ENCODE measurements at regions not wholly inside any gene's neighbourhood (a gene's known extent, or its start where the extent isn't known, plus 50 kb on each side); places are given as distances from the start of the nearest gene placed in this dataset.

- no peak for DNase-seq (ENCODE audit: low spot score)
These were observed 69.8 kb downstream of the CD83 start for GRCh38 chr6:14187406-14187805.

GRCh38 chr6:14189074-14189473 lies 71.5 kb downstream of the CD83 start:
- no peak for DNase-seq (ENCODE audit: low spot score)

DNA sequence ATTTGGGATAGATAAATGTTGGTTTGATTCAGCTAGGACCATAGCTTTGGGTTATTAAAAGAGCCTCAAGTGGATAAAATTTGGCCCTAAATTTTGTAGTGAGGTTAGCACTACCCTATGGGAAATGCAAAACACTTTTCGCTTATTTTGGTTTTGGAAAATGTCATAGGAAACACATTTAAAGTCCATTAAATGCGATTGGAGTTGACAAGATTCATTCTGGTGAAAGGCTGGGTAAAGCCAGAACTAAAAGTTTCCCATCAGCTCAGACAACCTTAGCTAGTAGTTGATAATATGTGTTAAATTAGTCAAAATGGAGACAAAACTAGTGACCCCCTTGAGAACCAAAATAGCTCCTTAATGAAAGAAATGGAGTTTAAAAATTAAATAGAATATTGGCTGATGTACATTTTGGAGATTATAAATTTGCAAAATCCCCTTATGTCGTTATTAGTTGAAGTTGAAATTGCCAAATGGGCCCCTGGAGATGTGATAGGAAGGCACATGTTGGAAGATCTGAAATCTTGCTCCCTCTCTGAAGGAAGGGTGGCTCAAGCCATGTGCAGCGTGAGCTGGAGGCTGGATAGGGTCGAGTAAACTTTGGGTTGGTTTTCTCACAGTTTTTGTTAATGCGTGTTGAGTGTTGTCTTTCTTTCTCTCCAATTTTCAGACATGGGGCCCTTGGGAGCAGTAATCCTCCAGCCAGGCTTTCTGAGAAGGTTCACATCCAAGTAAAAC lies 72.8 kb downstream of the CD83 start:
- no peak for DNase-seq (ENCODE audit: low spot score)

DNA sequence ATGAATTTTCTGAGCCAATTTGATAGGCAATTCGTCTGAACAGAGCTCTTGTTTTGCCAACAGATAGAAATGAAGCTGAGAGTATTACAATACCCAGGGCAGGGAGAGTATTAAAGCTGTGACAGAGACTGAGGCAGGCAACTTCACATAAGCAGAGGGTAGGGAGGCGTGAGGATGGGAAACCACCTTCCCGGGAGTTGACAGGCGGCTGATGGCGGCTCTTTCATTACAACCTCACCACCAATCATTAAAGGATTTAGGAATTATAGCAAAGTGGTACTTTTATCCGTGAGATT lies 73.3 kb downstream of the CD83 start:
- no peak for DNase-seq (ENCODE audit: low spot score)

DNA sequence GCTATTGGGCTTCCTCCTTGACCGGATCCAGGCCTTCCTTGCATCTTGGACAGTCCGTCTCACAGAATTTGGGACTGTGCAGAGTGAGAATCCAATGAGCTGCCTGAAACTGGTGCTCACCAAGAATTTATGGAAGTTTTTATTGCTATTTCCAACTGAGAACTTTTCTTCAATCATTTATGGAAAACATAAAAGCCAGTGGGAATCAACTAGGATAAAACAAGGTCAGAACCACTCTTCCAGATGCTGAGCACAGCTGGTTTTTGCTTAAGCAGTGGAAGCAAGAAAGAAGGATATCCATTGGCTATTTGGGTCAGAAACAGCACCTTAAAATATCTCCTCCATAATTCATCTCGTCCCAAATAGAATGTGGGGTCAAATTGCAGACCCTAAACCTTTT lies 74.2 kb downstream of the CD83 start:
- no peak for DNase-seq (ENCODE audit: low spot score)

DNA sequence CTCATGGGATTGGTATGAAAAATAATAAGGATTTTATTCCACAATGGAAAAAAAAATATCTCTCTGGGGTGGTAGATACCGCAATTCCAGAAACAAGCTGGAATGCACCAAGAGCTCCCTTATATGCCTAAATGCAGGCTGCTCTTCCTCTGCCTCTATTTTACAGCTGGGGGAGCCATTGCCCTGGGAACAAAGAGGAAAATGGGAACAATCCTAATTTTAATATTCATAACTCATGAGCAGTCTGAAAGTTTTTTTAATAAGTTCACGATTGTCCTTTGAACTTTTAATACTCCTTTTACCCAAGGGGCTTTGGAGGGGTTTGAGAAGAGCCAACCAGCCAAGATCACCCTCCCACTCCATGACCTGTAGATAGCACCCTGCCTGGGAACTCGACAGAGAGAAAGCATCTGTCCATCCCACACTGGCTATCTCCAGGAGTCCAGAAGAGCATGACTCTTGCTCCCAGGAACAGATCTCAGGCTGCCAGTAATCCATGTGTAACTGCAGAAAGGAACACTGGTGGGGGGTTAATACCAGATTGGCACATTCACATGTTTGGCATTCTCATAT lies 74.7 kb downstream of the CD83 start:
- DNase-seq (ENCODE audit: low spot score): no peak

DNA sequence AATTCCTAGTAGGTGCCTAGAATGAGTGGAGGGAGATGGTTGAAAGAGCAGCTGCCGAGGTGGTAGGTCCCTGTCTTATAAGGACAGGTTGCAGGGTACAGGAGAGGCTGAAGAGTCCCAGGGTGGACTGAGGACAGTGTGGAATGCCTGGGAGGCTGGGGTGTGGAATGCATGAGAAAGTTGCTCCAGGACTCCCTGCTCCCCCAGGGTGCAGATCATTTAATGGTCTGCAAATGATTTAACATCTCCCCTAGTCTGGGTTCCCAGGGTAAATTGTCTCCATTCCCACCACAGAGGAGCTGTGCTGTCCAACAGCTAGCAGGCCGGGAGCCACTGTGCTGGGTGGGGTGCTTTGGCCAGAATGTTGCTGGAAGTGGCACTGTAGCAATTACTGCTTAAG lies 76.0 kb downstream of the CD83 start:
- no peak for DNase-seq (ENCODE audit: low spot score)

- no peak for DNase-seq (ENCODE audit: low spot score)
These were observed 76.9 kb downstream of the CD83 start for GRCh38 chr6:14194483-14194882.

GRCh38 chr6:14194976-14195375 lies 77.4 kb downstream of the CD83 start:
- no peak for DNase-seq (ENCODE audit: low spot score)

- no peak for DNase-seq (ENCODE audit: low spot score)
These were observed 78.5 kb downstream of the CD83 start for GRCh38 chr6:14196026-14196425.

DNA sequence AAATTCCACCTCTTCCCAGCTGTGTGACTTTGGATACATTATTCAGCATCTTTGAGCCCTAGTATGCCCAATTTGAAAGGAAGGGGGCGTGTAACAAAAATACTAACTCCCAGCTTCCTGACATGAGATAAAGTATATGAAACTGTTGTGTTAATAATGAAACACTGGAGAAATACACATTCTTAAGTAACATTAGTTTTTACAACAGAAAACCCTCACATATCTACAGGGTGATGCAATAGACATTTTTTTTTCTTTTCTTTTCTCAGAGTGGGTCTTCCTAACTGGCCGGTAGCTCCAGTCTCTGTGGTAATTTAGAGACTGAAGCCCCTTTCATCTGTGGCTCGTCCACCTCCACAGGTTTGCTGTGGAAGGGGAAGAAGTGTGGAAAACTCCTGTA lies 79.5 kb downstream of the CD83 start:
- no peak for DNase-seq (ENCODE audit: low spot score)

DNA sequence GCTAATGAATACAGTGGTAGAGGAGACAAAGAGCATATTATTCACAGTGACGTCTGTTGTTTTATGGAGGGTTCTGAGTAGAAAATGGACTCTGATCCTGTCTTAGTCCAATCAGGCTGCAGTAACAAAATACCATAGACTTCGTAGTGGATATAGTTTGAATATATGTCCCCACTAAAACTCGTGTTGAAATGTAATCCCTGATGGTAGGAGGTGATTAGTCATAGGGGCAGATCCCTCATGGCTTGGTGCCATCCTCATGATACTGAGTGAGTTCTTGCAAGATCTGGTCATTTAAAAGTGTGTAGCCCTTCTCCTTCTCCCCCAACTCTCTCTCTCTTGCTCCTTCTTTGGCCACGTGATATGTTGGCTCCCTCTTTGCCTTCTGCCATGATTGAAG lies 82.5 kb downstream of the CD83 start:
- DNase-seq (ENCODE audit: low spot score): peak; percentile 4

DNA sequence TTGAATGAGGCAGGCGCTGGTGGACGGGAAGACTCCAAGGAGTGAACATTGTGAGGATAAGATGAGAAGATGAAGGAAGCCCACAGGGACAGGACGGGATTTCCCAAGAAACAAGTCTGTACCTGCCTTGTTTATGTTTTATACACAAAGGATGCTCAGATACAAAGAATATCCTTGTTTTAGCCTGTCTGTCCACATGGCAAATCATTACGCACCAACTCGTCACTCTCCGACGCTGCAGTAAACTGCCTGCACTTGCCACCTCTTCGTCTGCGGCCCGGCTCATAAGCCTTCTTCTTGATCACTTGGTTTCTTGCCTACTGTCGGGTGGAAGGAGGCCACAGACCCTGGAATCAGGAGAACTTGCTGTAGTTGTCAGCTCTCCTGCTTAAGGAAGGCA lies 85.4 kb downstream of the CD83 start:
- DNase-seq (ENCODE audit: low spot score): no peak

- no peak for DNase-seq (ENCODE audit: low spot score)
These were observed 88.8 kb downstream of the CD83 start for GRCh38 chr6:14206391-14206790.

DNA sequence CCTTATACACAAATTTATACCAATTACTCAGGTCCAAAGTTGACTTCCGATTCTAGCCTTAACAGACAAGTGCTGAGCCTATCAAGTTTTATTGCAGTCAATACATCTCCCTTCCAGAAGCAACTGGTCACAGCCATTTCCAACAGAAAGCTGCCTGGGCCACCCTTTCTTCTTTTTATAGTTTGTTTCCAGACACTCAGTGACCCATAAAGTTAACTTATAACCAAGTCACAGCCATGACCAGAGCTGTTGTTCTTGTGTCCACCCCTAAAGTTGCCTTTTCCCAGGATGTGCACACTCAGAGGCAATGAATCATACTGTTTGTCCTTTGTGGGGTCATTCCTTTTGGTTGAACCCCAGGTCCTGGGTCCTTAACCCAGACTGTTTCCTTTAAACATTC lies 89.9 kb downstream of the CD83 start:
- no peak for DNase-seq (ENCODE audit: low spot score)

DNA sequence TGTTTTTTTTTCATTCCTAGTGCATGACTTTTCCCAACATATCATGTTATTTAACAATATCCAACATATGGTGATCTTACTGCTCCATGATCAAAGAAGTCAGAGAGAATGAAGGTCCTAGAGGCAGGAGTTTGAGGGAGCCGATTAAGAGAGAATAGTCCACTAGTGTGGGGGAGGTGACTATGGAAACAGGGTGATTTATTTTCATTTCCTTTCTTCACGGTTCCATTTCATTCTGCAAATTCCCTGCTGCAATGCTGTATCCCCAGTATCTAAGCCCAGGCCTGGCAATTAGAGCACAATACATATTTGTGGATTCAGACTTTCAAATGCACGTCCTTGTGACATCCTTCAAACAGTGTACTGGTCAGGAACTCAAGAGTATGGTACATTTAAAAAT lies 91.4 kb downstream of the CD83 start:
- DNase-seq (ENCODE audit: low spot score): no peak

- no peak for DNase-seq (ENCODE audit: low spot score)
These were observed 92.5 kb downstream of the CD83 start for GRCh38 chr6:14210077-14210476.

DNA sequence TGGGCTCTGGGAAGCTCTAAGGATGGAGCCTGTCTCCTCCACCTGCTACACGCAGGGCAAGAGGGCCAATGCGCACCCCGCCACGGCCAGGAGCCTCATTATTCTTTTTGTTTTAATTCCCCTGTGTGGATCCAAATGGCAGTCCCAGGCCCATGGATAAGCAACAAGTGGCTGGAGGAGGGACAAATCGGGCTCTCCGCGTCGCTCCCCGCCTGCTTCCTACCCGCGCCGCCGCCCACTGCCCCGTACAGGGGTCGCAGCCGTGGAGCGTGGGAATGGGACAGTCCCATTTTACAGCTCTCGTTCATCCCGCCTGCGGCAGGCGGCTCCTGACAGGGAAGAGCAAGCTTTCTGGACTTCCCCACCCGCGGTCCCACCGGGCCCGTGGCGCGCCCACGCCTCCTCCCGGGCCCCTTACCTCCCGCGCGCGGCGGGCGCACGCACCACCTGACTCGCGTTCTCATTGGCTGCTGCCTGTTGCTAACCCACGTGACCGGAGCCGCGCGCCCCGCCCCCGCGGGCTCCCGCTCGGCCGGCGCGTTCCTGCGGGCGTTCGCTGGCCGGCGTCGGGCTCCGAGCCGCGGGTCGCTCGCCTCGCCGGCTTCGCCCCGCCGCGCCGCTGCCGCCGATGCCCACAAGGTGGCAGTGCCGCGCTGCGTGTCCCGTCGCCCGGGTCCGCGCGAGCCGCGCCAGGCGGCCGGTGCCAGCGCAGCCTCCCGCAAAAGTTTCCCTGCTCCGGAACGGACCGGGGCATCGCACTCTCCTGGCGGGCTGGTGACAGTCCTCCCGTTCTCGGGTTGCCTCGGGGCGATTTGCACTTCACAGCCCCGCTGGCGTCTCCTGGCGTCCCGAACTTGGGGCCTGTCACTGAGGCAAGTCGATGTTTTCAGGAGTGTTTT lies 93.3 kb downstream of the CD83 start:
- DNase-seq (ENCODE audit: low spot score): peak; percentile 70

DNA sequence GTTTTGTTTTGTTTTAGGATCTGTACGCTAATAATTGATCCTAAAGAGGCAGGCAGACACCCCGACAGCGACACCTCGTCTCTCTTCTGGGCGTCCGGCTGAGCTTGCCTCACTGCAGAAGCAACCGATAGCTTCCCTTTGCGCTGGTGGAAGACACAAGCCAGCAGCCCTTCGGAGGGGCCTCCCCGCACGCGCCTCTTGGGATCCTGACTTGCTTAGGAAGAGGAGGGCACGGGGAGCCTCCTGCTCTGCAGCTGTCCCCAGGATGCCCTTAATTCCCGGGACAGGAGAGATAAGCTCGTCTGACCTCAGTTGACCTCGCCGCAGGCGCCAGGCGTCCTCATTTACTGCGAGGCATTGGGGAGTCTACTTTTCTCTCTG lies 94.0 kb downstream of the CD83 start:
- peak; percentile 10 for DNase-seq (ENCODE audit: low spot score)

DNA sequence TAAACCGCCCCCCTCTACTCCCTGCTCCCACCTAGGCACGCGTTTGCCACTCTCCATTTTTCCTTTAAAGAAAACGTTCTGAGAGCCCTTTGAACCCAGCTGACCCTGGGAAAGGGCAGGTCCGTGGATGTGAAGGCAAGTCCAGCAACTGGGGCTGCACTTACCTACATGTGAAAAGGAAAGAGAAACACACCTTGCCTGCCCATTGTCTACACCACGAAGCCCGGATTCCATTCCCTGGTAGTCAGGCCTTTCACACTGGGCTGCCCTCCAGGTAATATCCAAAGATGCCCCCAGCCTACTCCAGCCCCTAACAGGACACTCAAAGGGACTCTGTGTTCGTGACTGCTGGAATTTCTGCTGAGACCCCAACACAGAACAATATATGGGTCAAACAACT lies 94.4 kb downstream of the CD83 start:
- DNase-seq (ENCODE audit: low spot score): no peak

DNA sequence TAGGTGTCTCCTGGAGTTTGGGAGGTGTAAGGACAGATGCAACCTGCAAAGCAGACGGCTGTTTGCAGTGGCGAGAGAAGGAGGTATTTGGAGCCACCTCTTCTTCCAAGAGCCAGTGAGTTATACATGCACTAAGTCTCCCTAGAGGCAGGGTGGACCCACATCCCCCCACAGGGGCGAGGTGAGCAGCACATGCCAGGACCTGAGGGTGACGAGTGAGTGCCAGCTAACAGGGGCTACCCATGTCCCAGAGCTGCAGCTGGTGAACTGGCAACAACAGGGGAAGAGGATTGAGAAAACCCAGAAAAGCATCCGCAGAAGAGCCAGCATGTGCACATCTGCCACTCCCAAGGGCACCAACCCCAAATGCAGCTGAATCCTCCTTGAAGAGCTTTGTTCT lies 95.1 kb downstream of the CD83 start:
- DNase-seq (ENCODE audit: low spot score): no peak

DNA sequence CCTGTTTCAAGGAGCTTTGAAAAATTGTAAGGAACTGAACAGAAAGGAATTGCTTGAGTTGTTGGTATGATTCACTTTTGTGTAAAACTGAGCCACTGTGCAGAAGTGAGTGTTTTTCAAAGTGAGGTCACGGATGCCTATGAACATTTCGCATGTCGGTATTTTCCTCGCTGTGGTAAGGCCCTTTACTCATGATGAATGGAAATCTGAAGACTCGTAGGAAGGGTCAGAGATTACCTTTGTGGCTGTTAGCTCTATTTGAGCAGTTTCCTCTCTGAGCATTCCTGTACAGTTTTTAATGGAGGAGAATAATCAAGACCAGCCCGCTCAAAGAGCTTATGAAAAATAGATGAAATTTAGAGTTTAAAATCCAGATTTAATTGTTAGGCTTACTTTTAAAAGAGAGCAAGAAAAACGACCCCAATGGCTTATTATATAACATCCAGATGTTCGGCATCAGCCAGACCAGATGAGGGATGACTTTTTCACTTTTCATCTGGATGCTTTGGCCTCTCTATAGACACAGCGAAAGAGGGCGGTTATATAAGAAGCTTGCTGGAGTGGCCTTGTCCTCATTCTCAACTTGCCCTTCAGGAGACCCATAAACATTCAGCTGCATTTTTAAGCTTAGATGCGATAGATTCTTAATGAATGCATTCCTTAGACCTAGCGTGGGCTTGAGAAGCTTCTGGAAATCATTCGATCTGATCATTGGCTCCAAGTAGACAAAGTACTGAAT lies 99.5 kb downstream of the CD83 start:
- no peak for DNase-seq (ENCODE audit: low spot score)
